ENCODE measurements at regions not wholly inside any gene's neighbourhood (a gene's known extent, or its start where the extent isn't known, plus 50 kb on each side); places are given as distances from the start of the nearest gene placed in this dataset.

DNA sequence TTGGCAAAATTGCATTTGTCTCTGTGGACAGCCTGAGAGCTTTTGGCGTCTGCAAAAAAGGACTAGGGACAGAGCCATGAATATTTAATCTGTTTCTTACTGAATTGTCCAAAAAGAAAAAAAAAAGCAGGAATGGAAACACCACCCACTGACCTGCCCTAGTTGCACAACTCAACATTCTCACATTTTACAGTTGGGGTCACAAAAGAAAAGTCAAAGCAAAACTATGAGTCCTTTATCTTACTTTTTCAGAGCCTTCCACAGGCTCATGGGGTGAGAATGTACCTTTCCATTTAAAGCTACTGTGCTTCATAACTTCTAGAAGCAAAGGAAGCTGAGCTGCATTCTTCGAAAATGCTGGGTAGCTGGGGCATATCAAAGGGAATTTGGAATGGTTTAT, 225.7 kb downstream of the FAM76B start:
- DNase-seq (ENCODE audit: low read depth, low spot score) (no peak), ATAC-seq (no peak)
- ChIA-PET POLR2A (no interaction called here), CTCF (no interaction called here), RAD21 (ENCODE audit: low non-redundant PET in 1 of 2, low total read pairs in 2 of 2, uncharacterized antibody in 2 of 2, unreplicated experiment in 2 of 2) (no interaction called here)
- H3K9me3 ChIP-seq (ENCODE audit: control insufficient read depth in 1 of 2, insufficient read depth in 1 of 2, low read depth in 1 of 2, low read length in 2 of 2): no peaks in the 10 kb centered on the region
- no peaks in the 10 kb centered on the region; the same call in 1 of the 2 replicates for H3K27me3 ChIP-seq (ENCODE audit: insufficient read depth, low read length)
- no peak overlapping the region for H3K4me2 ChIP-seq (ENCODE audit: low read length)
- H3K79me2 ChIP-seq (ENCODE audit: insufficient read depth, low read length): no peaks in the 10 kb centered on the region
- BruUV-seq (replicated peaks): no TSS peak
- TF ChIP-seq SRF (IDR thresholded peaks at IDR 0.05; ENCODE audit: low read depth) (no peak), CEBPB (IDR thresholded peaks at IDR 0.05; ENCODE audit: low read depth) (no peak), POLR2AphosphoS5 (IDR thresholded peaks at IDR 0.05; ENCODE audit: low read depth, low read length) (no peak), ZFX (IDR thresholded peaks at IDR 0.05) (no peak), EZH2phosphoT487 (IDR thresholded peaks at IDR 0.05; ENCODE audit: borderline replicate concordance) (no peak), TCF7L2 (IDR thresholded peaks at IDR 0.05; ENCODE audit: borderline replicate concordance, extremely low read depth, insufficient read depth, insufficient read length) (no peak), CBX3 (IDR thresholded peaks at IDR 0.05; ENCODE audit: low read depth) (no peak), SIN3A (IDR thresholded peaks at IDR 0.05; ENCODE audit: low read depth) (no peak), SP1 (IDR thresholded peaks at IDR 0.05; ENCODE audit: low read depth) (no peak)
- TF ChIP-seq, protein P1, sequence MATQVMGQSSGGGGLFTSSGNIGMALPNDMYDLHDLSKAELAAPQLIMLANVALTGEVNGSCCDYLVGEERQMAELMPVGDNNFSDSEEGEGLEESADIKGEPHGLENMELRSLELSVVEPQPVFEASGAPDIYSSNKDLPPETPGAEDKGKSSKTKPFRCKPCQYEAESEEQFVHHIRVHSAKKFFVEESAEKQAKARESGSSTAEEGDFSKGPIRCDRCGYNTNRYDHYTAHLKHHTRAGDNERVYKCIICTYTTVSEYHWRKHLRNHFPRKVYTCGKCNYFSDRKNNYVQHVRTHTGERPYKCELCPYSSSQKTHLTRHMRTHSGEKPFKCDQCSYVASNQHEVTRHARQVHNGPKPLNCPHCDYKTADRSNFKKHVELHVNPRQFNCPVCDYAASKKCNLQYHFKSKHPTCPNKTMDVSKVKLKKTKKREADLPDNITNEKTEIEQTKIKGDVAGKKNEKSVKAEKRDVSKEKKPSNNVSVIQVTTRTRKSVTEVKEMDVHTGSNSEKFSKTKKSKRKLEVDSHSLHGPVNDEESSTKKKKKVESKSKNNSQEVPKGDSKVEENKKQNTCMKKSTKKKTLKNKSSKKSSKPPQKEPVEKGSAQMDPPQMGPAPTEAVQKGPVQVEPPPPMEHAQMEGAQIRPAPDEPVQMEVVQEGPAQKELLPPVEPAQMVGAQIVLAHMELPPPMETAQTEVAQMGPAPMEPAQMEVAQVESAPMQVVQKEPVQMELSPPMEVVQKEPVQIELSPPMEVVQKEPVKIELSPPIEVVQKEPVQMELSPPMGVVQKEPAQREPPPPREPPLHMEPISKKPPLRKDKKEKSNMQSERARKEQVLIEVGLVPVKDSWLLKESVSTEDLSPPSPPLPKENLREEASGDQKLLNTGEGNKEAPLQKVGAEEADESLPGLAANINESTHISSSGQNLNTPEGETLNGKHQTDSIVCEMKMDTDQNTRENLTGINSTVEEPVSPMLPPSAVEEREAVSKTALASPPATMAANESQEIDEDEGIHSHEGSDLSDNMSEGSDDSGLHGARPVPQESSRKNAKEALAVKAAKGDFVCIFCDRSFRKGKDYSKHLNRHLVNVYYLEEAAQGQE (IDR thresholded peaks at IDR 0.05; ENCODE audit: low read depth): no peak
- H3K4me1 ChIP-seq (ENCODE audit: control insufficient read depth in 1 of 2, insufficient read depth in 2 of 2, low read length in 2 of 2): no peaks in the 10 kb centered on the region
- no peak overlapping the region for H2AFZ ChIP-seq (ENCODE audit: low read depth, low read length, poor library complexity, severe bottlenecking)
- no peaks in the 10 kb centered on the region for H3K36me3 ChIP-seq (ENCODE audit: control insufficient read depth in 1 of 2, insufficient read depth in 2 of 2, low read length in 2 of 2)
- no peaks in the 10 kb centered on the region for H4K20me1 ChIP-seq (ENCODE audit: insufficient read depth)
- no peak overlapping the region for H3K27ac ChIP-seq (ENCODE audit: low read depth, low read length)
- H3K4me3 ChIP-seq (replicated peaks in 1 of 2; ENCODE audit: low read depth in 1 of 2, low read length in 2 of 2): no peak overlapping the region
- intact Hi-C loops (cut with micrococcal nuclease): no loop called here
- H3K9ac ChIP-seq (ENCODE audit: low read length): no peak overlapping the region
- H3K9me2 ChIP-seq (ENCODE audit: insufficient read depth): no peaks in the 10 kb centered on the region

Measured in HCT116 (cell line).